ENCODE measurements at regions not wholly inside any gene's neighbourhood (a gene's known extent, or its start where the extent isn't known, plus 50 kb on each side); places are given as distances from the start of the nearest gene placed in this dataset.

- POLR2A ChIA-PET, result no interaction called here
- TF ChIP-seq CTCF (IDR thresholded peaks at IDR 0.05; ENCODE audit: low read depth, low read length), result no peak
- Histone ChIP-seq H3K9me3 (ENCODE audit: control insufficient read depth, insufficient read depth, low read length) (peaks cover 61% of the 10 kb centered on the region), H3K27me3 (ENCODE audit: control insufficient read depth, insufficient read depth, low read length) (no peaks in the 10 kb centered on the region), H3K27ac (ENCODE audit: low read depth, low read length) (no peak overlapping the region), H3K4me3 (ENCODE audit: low read depth, low read length) (no peak overlapping the region)
- DNase-seq (ENCODE audit: low read depth, low spot score), result no peak
- CTCF ChIA-PET, result no interaction called here
Observed at GRCh38 chr19:8893419-8893818, 61.2 kb downstream of the MBD3L1 start.

- ChIA-PET CTCF (no interaction called here), POLR2A (no interaction called here)
- no peak for TF ChIP-seq CTCF (IDR thresholded peaks at IDR 0.05; ENCODE audit: low read depth, low read length)
- peaks cover 58% of the 10 kb centered on the region for H3K9me3 ChIP-seq (ENCODE audit: control insufficient read depth, insufficient read depth, low read length)
- no peaks in the 10 kb centered on the region for H3K27me3 ChIP-seq (ENCODE audit: control insufficient read depth, insufficient read depth, low read length)
- no peak overlapping the region for H3K4me3 ChIP-seq (ENCODE audit: low read depth, low read length)
- no peak overlapping the region for H3K27ac ChIP-seq (ENCODE audit: low read depth, low read length)
- no peak for DNase-seq (ENCODE audit: low read depth, low spot score)
Observed at GRCh38 chr19:8897106-8897505, 64.9 kb downstream of the MBD3L1 start.

- H3K4me3 ChIP-seq (ENCODE audit: low read depth, low read length), result no peak overlapping the region
- DNase-seq (ENCODE audit: low read depth, low spot score), result no peak
- peaks cover 56% of the 10 kb centered on the region for H3K9me3 ChIP-seq (ENCODE audit: control insufficient read depth, insufficient read depth, low read length)
- CTCF ChIA-PET, result interaction anchor here (0.5 kb wide), 1 partner anchor 68 kb away, joined by 4 read pairs; no protein-coding TSS in a partner anchor
- no peak for TF ChIP-seq CTCF (IDR thresholded peaks at IDR 0.05; ENCODE audit: low read depth, low read length)
- POLR2A ChIA-PET, result no interaction called here
- no peak overlapping the region for H3K27ac ChIP-seq (ENCODE audit: low read depth, low read length)
- no peaks in the 10 kb centered on the region for H3K27me3 ChIP-seq (ENCODE audit: control insufficient read depth, insufficient read depth, low read length)
Observed at GRCh38 chr19:8899356-8899755, 67.2 kb downstream of the MBD3L1 start.

GRCh38 chr19:8900421-8900820 is 68.2 kb downstream of the MBD3L1 start:
- POLR2A ChIA-PET, result no interaction called here
- Histone ChIP-seq H3K27ac (ENCODE audit: low read depth, low read length) (no peak overlapping the region), H3K9me3 (ENCODE audit: control insufficient read depth, insufficient read depth, low read length) (peaks cover 46% of the 10 kb centered on the region), H3K4me3 (ENCODE audit: low read depth, low read length) (no peak overlapping the region), H3K27me3 (ENCODE audit: control insufficient read depth, insufficient read depth, low read length) (no peaks in the 10 kb centered on the region)
- DNase-seq (ENCODE audit: low read depth, low spot score), result no peak
- CTCF ChIA-PET, result no interaction called here
- no peak for TF ChIP-seq CTCF (IDR thresholded peaks at IDR 0.05; ENCODE audit: low read depth, low read length)

- TF ChIP-seq CTCF (IDR thresholded peaks at IDR 0.05; ENCODE audit: low read depth, low read length), result no peak
- Histone ChIP-seq H3K27ac (ENCODE audit: low read depth, low read length) (no peak overlapping the region), H3K9me3 (ENCODE audit: control insufficient read depth, insufficient read depth, low read length) (peaks cover 32% of the 10 kb centered on the region), H3K4me3 (ENCODE audit: low read depth, low read length) (no peak overlapping the region), H3K27me3 (ENCODE audit: control insufficient read depth, insufficient read depth, low read length) (no peaks in the 10 kb centered on the region)
- ChIA-PET CTCF (no interaction called here), POLR2A (no interaction called here)
- DNase-seq (ENCODE audit: low read depth, low spot score), result no peak
Observed at GRCh38 chr19:8902520-8902919, 70.3 kb downstream of the MBD3L1 start.

All from AG04450 (cell line).